ENCODE measurements at regions not wholly inside any gene's neighbourhood (a gene's known extent, or its start where the extent isn't known, plus 50 kb on each side); places are given as distances from the start of the nearest gene placed in this dataset.

DNA sequence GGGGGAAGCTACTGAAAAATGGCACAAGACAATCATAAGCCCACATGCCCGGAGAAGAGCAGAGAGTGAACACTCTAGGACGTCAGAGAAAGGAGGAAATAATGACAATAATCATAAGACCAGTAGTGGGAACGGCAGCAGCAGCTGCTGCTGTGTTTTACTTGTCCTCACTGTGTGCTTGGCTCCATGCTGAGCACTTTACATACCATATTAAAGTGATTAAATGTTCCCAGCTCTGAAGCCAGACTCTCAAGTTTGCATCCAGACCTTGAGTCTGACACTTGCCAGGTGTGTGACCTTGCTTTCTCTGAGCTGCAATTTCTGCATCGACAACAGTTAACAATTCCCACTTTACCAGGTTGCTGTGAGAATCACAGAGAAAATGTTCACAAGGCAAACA lies 255.4 kb downstream of the SPANXN1 start:
- TF ChIP-seq, protein P1, sequence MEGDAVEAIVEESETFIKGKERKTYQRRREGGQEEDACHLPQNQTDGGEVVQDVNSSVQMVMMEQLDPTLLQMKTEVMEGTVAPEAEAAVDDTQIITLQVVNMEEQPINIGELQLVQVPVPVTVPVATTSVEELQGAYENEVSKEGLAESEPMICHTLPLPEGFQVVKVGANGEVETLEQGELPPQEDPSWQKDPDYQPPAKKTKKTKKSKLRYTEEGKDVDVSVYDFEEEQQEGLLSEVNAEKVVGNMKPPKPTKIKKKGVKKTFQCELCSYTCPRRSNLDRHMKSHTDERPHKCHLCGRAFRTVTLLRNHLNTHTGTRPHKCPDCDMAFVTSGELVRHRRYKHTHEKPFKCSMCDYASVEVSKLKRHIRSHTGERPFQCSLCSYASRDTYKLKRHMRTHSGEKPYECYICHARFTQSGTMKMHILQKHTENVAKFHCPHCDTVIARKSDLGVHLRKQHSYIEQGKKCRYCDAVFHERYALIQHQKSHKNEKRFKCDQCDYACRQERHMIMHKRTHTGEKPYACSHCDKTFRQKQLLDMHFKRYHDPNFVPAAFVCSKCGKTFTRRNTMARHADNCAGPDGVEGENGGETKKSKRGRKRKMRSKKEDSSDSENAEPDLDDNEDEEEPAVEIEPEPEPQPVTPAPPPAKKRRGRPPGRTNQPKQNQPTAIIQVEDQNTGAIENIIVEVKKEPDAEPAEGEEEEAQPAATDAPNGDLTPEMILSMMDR (IDR thresholded peaks at IDR 0.05 in 8 of 11, conservative IDR thresholded peaks at IDR 0.05 in 3 of 11): no peak
- TF ChIP-seq POLR2AphosphoS5 (IDR thresholded peaks at IDR 0.05) (no peak), POLR2A (IDR thresholded peaks at IDR 0.05) (no peak)
